ENCODE measurements at regions not wholly inside any gene's neighbourhood (a gene's known extent, or its start where the extent isn't known, plus 50 kb on each side); places are given as distances from the start of the nearest gene placed in this dataset.

DNA sequence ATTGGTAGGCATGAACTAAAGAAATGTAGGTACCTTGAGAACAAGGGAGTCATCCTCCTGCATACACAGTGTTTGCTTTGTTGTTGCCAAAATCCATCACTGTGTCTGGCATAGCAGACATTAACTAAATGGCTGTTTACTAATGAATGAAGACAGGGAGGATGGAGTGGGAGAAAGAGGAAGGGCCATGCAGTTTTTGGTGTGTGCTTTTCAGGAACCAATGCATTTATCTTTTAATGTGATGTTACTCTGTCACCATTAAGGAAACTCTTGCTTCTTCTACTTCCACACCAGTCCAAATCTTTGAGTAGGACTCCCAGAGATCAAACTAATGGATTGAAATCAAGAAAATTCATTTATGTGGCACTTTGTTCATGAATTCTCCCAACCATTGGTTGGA lies 55.6 kb upstream of the DUSP10 start:
- ATAC-seq = no peak
- TF ChIP-seq ZFP30 (CRISPR knock-in tag; IDR thresholded peaks at IDR 0.05) = no peak
- TF ChIP-seq, protein P1, sequence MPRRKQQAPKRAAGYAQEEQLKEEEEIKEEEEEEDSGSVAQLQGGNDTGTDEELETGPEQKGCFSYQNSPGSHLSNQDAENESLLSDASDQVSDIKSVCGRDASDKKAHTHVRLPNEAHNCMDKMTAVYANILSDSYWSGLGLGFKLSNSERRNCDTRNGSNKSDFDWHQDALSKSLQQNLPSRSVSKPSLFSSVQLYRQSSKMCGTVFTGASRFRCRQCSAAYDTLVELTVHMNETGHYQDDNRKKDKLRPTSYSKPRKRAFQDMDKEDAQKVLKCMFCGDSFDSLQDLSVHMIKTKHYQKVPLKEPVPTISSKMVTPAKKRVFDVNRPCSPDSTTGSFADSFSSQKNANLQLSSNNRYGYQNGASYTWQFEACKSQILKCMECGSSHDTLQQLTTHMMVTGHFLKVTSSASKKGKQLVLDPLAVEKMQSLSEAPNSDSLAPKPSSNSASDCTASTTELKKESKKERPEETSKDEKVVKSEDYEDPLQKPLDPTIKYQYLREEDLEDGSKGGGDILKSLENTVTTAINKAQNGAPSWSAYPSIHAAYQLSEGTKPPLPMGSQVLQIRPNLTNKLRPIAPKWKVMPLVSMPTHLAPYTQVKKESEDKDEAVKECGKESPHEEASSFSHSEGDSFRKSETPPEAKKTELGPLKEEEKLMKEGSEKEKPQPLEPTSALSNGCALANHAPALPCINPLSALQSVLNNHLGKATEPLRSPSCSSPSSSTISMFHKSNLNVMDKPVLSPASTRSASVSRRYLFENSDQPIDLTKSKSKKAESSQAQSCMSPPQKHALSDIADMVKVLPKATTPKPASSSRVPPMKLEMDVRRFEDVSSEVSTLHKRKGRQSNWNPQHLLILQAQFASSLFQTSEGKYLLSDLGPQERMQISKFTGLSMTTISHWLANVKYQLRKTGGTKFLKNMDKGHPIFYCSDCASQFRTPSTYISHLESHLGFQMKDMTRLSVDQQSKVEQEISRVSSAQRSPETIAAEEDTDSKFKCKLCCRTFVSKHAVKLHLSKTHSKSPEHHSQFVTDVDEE (CRISPR knock-in tag; IDR thresholded peaks at IDR 0.05) = no peak
- TF ChIP-seq ARNTL (CRISPR knock-in tag; IDR thresholded peaks at IDR 0.05; ENCODE audit: borderline replicate concordance, low read depth) = no peak
- TF ChIP-seq ZFP3 (CRISPR knock-in tag; IDR thresholded peaks at IDR 0.05) = no peak

DNA sequence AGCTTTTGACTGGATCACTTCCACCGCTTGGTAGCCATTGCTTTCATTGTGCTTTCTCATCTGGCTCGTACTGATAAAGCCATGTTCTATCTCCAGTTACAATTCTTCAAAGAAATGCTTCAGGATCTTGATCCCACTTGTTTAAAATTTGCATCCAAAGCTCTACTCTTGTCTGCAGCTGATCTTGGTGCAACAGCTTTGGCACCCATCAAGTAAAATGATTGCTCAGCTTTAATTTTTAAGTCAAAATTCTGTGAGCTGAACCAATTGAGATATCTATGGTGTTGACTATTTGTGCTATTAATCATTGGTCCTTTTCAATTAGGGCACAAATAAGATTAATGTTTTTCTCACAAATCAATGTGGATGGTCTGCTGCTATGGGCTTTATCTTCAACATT lies 54.8 kb upstream of the DUSP10 start:
- TF ChIP-seq, protein P2, sequence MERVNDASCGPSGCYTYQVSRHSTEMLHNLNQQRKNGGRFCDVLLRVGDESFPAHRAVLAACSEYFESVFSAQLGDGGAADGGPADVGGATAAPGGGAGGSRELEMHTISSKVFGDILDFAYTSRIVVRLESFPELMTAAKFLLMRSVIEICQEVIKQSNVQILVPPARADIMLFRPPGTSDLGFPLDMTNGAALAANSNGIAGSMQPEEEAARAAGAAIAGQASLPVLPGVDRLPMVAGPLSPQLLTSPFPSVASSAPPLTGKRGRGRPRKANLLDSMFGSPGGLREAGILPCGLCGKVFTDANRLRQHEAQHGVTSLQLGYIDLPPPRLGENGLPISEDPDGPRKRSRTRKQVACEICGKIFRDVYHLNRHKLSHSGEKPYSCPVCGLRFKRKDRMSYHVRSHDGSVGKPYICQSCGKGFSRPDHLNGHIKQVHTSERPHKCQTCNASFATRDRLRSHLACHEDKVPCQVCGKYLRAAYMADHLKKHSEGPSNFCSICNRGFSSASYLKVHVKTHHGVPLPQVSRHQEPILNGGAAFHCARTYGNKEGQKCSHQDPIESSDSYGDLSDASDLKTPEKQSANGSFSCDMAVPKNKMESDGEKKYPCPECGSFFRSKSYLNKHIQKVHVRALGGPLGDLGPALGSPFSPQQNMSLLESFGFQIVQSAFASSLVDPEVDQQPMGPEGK (CRISPR knock-in tag; IDR thresholded peaks at IDR 0.05; ENCODE audit: borderline replicate concordance) = no peak
- TF ChIP-seq, protein P3, sequence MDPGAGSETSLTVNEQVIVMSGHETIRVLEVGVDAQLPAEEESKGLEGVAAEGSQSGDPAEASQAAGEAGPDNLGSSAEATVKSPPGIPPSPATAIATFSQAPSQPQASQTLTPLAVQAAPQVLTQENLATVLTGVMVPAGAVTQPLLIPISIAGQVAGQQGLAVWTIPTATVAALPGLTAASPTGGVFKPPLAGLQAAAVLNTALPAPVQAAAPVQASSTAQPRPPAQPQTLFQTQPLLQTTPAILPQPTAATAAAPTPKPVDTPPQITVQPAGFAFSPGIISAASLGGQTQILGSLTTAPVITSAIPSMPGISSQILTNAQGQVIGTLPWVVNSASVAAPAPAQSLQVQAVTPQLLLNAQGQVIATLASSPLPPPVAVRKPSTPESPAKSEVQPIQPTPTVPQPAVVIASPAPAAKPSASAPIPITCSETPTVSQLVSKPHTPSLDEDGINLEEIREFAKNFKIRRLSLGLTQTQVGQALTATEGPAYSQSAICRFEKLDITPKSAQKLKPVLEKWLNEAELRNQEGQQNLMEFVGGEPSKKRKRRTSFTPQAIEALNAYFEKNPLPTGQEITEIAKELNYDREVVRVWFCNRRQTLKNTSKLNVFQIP (CRISPR knock-in tag; IDR thresholded peaks at IDR 0.05; ENCODE audit: borderline replicate concordance, low read depth) = no peak
- no peak for TF ChIP-seq BACH2 (CRISPR knock-in tag; IDR thresholded peaks at IDR 0.05; ENCODE audit: borderline replicate concordance)
- no peak for TF ChIP-seq OSR1 (CRISPR knock-in tag; IDR thresholded peaks at IDR 0.05)
- no peak for TF ChIP-seq TCF4 (CRISPR knock-in tag; IDR thresholded peaks at IDR 0.05; ENCODE audit: borderline replicate concordance)
- TF ChIP-seq, protein P4, sequence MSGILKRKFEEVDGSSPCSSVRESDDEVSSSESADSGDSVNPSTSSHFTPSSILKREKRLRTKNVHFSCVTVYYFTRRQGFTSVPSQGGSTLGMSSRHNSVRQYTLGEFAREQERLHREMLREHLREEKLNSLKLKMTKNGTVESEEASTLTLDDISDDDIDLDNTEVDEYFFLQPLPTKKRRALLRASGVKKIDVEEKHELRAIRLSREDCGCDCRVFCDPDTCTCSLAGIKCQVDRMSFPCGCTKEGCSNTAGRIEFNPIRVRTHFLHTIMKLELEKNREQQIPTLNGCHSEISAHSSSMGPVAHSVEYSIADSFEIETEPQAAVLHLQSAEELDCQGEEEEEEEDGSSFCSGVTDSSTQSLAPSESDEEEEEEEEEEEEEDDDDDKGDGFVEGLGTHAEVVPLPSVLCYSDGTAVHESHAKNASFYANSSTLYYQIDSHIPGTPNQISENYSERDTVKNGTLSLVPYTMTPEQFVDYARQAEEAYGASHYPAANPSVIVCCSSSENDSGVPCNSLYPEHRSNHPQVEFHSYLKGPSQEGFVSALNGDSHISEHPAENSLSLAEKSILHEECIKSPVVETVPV (CRISPR knock-in tag; IDR thresholded peaks at IDR 0.05) = no peak
- TF ChIP-seq, protein P1 (CRISPR knock-in tag; IDR thresholded peaks at IDR 0.05) = no peak
- no peak for TF ChIP-seq GLIS3 (CRISPR knock-in tag; IDR thresholded peaks at IDR 0.05)
- no peak for TF ChIP-seq SNAI2 (CRISPR knock-in tag; IDR thresholded peaks at IDR 0.05)
- no peak for TF ChIP-seq ZNF70 (CRISPR knock-in tag; IDR thresholded peaks at IDR 0.05)
- no peak for TF ChIP-seq PPARA (CRISPR knock-in tag; IDR thresholded peaks at IDR 0.05; ENCODE audit: borderline replicate concordance)
- TF ChIP-seq ISL1 (CRISPR knock-in tag; IDR thresholded peaks at IDR 0.05) = no peak
- TF ChIP-seq ESRRG (CRISPR knock-in tag; IDR thresholded peaks at IDR 0.05) = no peak
- no peak for ATAC-seq

DNA sequence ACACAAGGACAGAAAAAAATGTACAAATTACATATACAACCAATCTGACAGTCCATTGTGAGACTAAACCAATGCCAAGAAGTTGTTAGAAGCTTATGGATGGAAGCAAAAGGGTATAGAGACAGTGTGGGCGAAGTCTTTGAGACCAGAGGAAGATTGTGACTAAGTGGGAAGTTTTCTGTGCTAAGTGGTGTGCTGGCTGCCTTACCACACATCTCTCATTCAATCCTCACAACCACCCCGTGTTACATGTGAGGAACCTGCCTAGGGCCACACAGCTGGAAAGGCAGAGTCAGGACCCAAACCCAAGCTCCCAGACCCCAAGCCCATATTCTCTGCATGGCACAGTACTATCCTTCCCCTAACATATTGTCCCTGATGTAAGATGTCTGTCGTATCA lies 53.5 kb upstream of the DUSP10 start:
- ATAC-seq = no peak
- TF ChIP-seq ZFP3 (CRISPR knock-in tag; IDR thresholded peaks at IDR 0.05) (no peak), CSDC2 (CRISPR knock-in tag; IDR thresholded peaks at IDR 0.05) (no peak), ZC3H10 (CRISPR knock-in tag; IDR thresholded peaks at IDR 0.05) (no peak), ZNF70 (CRISPR knock-in tag; IDR thresholded peaks at IDR 0.05) (no peak), ZNF565 (CRISPR knock-in tag; conservative IDR thresholded peaks at IDR 0.05; ENCODE audit: low read depth) (no peak)
- TF ChIP-seq, protein P1 (CRISPR knock-in tag; IDR thresholded peaks at IDR 0.05) = no peak

Data from SK-N-SH treated with all-trans-retinoic acid at 6 μM for 48 hours (cell line).